Urothelium cell line (cell line): ENCODE measurements at regions not wholly inside any gene's neighbourhood (a gene's known extent, or its start where the extent isn't known, plus 50 kb on each side); places are given as distances from the start of the nearest gene placed in this dataset.

ENCODE experiments used
- DNase-seq: peaks from one replicate; pipeline ENCODE4 v3.0.0; 2011; ENCODE audit warnings: low spot score, mixed read lengths
- FAIRE-seq: peaks from 2 replicates; lab custom pipeline; 2011; peaks lifted over from hg19 to GRCh38; lab: Jason Lieb, UNC

DNA sequence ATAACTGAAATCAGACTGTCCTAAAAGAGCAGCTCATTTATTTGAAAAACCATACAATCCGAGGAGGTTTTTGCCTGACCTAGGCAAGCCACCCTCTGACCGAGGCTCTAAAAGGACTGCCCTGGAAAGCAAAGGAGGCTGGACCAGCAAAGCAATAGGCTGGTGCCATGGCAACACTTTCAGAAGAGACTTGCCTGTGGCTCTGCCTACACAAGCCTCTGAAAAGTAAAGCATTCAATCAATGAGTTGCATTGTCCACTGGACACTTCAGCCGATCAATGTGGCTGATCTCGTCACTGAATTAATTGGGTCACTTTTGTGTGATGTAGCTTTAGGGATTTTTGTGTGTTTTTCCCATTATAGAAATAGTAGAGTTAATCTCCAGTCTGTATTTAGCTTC, 99.1 kb upstream of the SEMA6D start:
- no peak for DNase-seq
- no peak for FAIRE-seq

GRCh38 chr15:47620960-47621681, 96.2 kb upstream of the SEMA6D start:
- no peak for FAIRE-seq
- peak; percentile 10 for DNase-seq

DNA sequence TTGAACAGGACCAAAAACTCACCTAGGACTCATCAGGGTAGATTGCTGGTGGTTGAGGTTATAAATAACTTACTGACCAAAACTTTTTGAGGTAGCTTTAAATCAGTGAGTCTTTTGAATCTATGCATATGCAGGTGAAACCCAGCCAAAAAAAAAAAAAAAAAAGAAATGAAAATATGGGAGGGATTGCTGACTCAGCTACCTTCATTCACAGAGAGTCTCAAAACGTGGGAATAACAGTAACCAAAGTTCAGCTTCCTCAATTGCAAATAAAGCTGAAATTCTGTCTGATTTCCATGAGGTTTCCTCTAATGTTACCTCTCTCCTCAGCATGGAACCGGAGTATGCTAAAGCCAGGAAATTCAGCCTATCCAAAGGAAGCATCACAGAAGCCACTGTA, 95.2 kb upstream of the SEMA6D start:
- no peak for FAIRE-seq

GRCh38 chr15:47624503-47624902, 92.8 kb upstream of the SEMA6D start:
- DNase-seq (no peak), FAIRE-seq (no peak)

More for the DNA sequence above, 95.2 kb upstream of the SEMA6D start:
- DNase-seq, result no peak

DNA sequence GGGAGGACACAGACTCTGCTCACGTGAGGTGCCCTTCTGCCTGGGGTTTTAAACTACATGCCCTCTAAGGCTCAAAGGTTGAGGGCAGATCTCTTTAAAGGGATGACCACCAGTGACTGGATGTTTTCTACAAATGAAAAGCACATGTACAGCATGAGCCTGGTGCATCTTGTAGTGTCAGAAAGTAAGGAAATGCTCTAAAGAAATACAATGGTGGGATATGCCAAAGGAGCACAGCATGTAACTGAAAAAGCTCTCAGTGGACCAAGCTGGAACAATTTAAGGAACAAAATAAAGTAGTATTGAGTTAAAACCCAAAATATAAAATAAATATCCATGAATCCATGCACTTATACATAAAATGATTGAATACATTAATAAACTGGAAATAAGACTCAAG, 78.3 kb upstream of the SEMA6D start:
- DNase-seq (no peak), FAIRE-seq (no peak)

DNA sequence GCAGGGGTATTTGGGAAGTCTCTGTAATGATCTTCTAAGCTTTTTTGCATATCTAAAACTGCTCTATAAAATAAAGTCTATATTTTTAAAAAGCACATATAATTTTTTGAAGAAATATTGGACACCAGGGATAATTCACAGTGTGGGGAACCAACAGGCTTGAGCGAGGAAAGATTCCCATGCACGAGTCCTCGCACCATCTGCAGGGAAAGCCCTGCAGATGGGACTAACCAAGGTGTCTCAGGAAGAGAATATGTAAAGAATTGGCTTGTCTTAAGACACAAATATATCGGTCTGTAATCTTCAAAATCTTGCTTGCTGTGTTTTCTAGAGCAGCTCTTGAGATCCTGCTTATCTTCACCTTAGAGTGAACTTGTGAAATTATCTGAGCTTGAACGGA, 77.2 kb upstream of the SEMA6D start:
- FAIRE-seq (no peak), DNase-seq (no peak)

GRCh38 chr15:47640901-47641300, 76.4 kb upstream of the SEMA6D start:
- FAIRE-seq, result no peak
- DNase-seq, result no peak

DNA sequence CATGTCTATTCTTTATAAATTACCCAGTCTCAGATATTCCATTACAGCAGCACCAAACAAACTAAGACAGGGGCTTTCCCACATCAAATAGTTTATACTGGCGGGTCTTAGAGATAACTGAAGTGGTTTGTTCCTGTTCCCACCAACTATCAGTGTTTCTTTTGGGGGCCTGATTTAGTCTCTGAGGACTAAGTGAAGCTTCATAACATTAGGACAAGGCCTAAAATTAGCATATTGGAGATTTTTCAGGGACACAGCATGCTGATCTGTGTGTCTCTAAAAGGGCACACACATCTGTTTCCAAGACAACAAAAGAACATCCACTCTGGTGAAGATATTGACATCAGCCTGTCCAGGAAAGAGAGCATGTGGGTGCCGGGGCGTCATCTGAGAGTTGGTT, 72.6 kb upstream of the SEMA6D start:
- FAIRE-seq (no peak), DNase-seq (no peak)

GRCh38 chr15:47650564-47650963, 66.7 kb upstream of the SEMA6D start:
- no peak for DNase-seq
- no peak for FAIRE-seq

- DNase-seq (no peak), FAIRE-seq (no peak)
Measured at GRCh38 chr15:47652328-47652727, 65.0 kb upstream of the SEMA6D start.

GRCh38 chr15:47652844-47653243, 64.5 kb upstream of the SEMA6D start:
- FAIRE-seq (no peak), DNase-seq (no peak)

- FAIRE-seq, result no peak
- DNase-seq, result no peak
Measured at GRCh38 chr15:47661661-47662180, 55.6 kb upstream of the SEMA6D start.

GRCh38 chr15:47663101-47663500, 54.2 kb upstream of the SEMA6D start:
- no peak for DNase-seq
- no peak for FAIRE-seq
